ENCODE measurements at regions not wholly inside any gene's neighbourhood (a gene's known extent, or its start where the extent isn't known, plus 50 kb on each side); places are given as distances from the start of the nearest gene placed in this dataset.

- WGBS (ENCODE audit: insufficient coverage, insufficient read length), result no CpG with 5 or more reads among the region's 3 CpGs
- no peaks in the 10 kb centered on the region for H3K27me3 ChIP-seq (ENCODE audit: control insufficient read depth, insufficient read depth, low read length)
- no peaks in the 10 kb centered on the region for H3K36me3 ChIP-seq (ENCODE audit: control insufficient read depth, insufficient read depth, low read length)
- no peak overlapping the region for H3K27ac ChIP-seq (ENCODE audit: low read length)
- H3K4me3 ChIP-seq (ENCODE audit: low read length), result no peak overlapping the region
- no peaks in the 10 kb centered on the region for H3K4me1 ChIP-seq (ENCODE audit: control insufficient read depth, insufficient read depth, low read length)
- no peak for DNase-seq (ENCODE audit: low read depth, low spot score)
- H3K9me3 ChIP-seq (ENCODE audit: control insufficient read depth, insufficient read depth, low read length), result no peaks in the 10 kb centered on the region
Observed at GRCh38 chr1:70840260-70840953, 207.2 kb downstream of the PTGER3 start.

GRCh38 chr1:70842562-70842961 is 205.1 kb downstream of the PTGER3 start:
- no CpG with 5 or more reads among the region's 1 CpG for WGBS (ENCODE audit: insufficient coverage, insufficient read length)
- no peak for DNase-seq (ENCODE audit: low read depth, low spot score)
- Histone ChIP-seq H3K27ac (ENCODE audit: low read length) (no peak overlapping the region), H3K27me3 (ENCODE audit: control insufficient read depth, insufficient read depth, low read length) (no peaks in the 10 kb centered on the region), H3K4me1 (ENCODE audit: control insufficient read depth, insufficient read depth, low read length) (no peaks in the 10 kb centered on the region), H3K9me3 (ENCODE audit: control insufficient read depth, insufficient read depth, low read length) (no peaks in the 10 kb centered on the region), H3K36me3 (ENCODE audit: control insufficient read depth, insufficient read depth, low read length) (no peaks in the 10 kb centered on the region), H3K4me3 (ENCODE audit: low read length) (no peak overlapping the region)

- H3K4me3 ChIP-seq (ENCODE audit: low read length), result no peak overlapping the region
- no peaks in the 10 kb centered on the region for H3K27me3 ChIP-seq (ENCODE audit: control insufficient read depth, insufficient read depth, low read length)
- no peak overlapping the region for H3K27ac ChIP-seq (ENCODE audit: low read length)
- H3K4me1 ChIP-seq (ENCODE audit: control insufficient read depth, insufficient read depth, low read length), result no peaks in the 10 kb centered on the region
- no CpG with 5 or more reads among the region's 1 CpG for WGBS (ENCODE audit: insufficient coverage, insufficient read length)
- no peaks in the 10 kb centered on the region for H3K9me3 ChIP-seq (ENCODE audit: control insufficient read depth, insufficient read depth, low read length)
- no peak for DNase-seq (ENCODE audit: low read depth, low spot score)
- no peaks in the 10 kb centered on the region for H3K36me3 ChIP-seq (ENCODE audit: control insufficient read depth, insufficient read depth, low read length)
Observed at GRCh38 chr1:70843452-70843851, 204.2 kb downstream of the PTGER3 start.

GRCh38 chr1:70847013-70847412 is 200.6 kb downstream of the PTGER3 start:
- DNase-seq (ENCODE audit: low read depth, low spot score), result no peak
- H3K4me1 ChIP-seq (ENCODE audit: control insufficient read depth, insufficient read depth, low read length), result no peaks in the 10 kb centered on the region
- H3K36me3 ChIP-seq (ENCODE audit: control insufficient read depth, insufficient read depth, low read length), result no peaks in the 10 kb centered on the region
- no peaks in the 10 kb centered on the region for H3K9me3 ChIP-seq (ENCODE audit: control insufficient read depth, insufficient read depth, low read length)
- H3K27ac ChIP-seq (ENCODE audit: low read length), result no peak overlapping the region
- no peak overlapping the region for H3K4me3 ChIP-seq (ENCODE audit: low read length)
- no peaks in the 10 kb centered on the region for H3K27me3 ChIP-seq (ENCODE audit: control insufficient read depth, insufficient read depth, low read length)

GRCh38 chr1:70855203-70855602 is 192.4 kb downstream of the PTGER3 start:
- no CpG with 5 or more reads among the region's 5 CpGs for WGBS (ENCODE audit: insufficient coverage, insufficient read length)
- H3K27me3 ChIP-seq (ENCODE audit: control insufficient read depth, insufficient read depth, low read length), result no peaks in the 10 kb centered on the region
- H3K27ac ChIP-seq (ENCODE audit: low read length), result no peak overlapping the region
- H3K4me3 ChIP-seq (ENCODE audit: low read length), result no peak overlapping the region
- no peaks in the 10 kb centered on the region for H3K9me3 ChIP-seq (ENCODE audit: control insufficient read depth, insufficient read depth, low read length)
- H3K4me1 ChIP-seq (ENCODE audit: control insufficient read depth, insufficient read depth, low read length), result no peaks in the 10 kb centered on the region
- no peaks in the 10 kb centered on the region for H3K36me3 ChIP-seq (ENCODE audit: control insufficient read depth, insufficient read depth, low read length)
- no peak for DNase-seq (ENCODE audit: low read depth, low spot score)

GRCh38 chr1:70856201-70856600 is 191.4 kb downstream of the PTGER3 start:
- Histone ChIP-seq H3K27ac (ENCODE audit: low read length) (no peak overlapping the region), H3K9me3 (ENCODE audit: control insufficient read depth, insufficient read depth, low read length) (no peaks in the 10 kb centered on the region), H3K27me3 (ENCODE audit: control insufficient read depth, insufficient read depth, low read length) (no peaks in the 10 kb centered on the region), H3K4me1 (ENCODE audit: control insufficient read depth, insufficient read depth, low read length) (no peaks in the 10 kb centered on the region), H3K4me3 (ENCODE audit: low read length) (no peak overlapping the region), H3K36me3 (ENCODE audit: control insufficient read depth, insufficient read depth, low read length) (no peaks in the 10 kb centered on the region)
- DNase-seq (ENCODE audit: low read depth, low spot score), result no peak
- WGBS (ENCODE audit: insufficient coverage, insufficient read length), result no CpG with 5 or more reads among the region's 2 CpGs

GRCh38 chr1:70863239-70863638 is 184.4 kb downstream of the PTGER3 start:
- Histone ChIP-seq H3K4me1 (ENCODE audit: control insufficient read depth, insufficient read depth, low read length) (no peaks in the 10 kb centered on the region), H3K4me3 (ENCODE audit: low read length) (no peak overlapping the region), H3K27me3 (ENCODE audit: control insufficient read depth, insufficient read depth, low read length) (no peaks in the 10 kb centered on the region), H3K36me3 (ENCODE audit: control insufficient read depth, insufficient read depth, low read length) (no peaks in the 10 kb centered on the region), H3K27ac (ENCODE audit: low read length) (no peak overlapping the region), H3K9me3 (ENCODE audit: control insufficient read depth, insufficient read depth, low read length) (no peaks in the 10 kb centered on the region)
- no peak for DNase-seq (ENCODE audit: low read depth, low spot score)
- WGBS (ENCODE audit: insufficient coverage, insufficient read length), result no CpG with 5 or more reads among the region's 1 CpG

- H3K27ac ChIP-seq (ENCODE audit: low read length), result no peak overlapping the region
- WGBS (ENCODE audit: insufficient coverage, insufficient read length), result no CpG with 5 or more reads among the region's 2 CpGs
- H3K4me3 ChIP-seq (ENCODE audit: low read length), result no peak overlapping the region
- no peaks in the 10 kb centered on the region for H3K36me3 ChIP-seq (ENCODE audit: control insufficient read depth, insufficient read depth, low read length)
- no peaks in the 10 kb centered on the region for H3K4me1 ChIP-seq (ENCODE audit: control insufficient read depth, insufficient read depth, low read length)
- H3K27me3 ChIP-seq (ENCODE audit: control insufficient read depth, insufficient read depth, low read length), result no peaks in the 10 kb centered on the region
- H3K9me3 ChIP-seq (ENCODE audit: control insufficient read depth, insufficient read depth, low read length), result no peaks in the 10 kb centered on the region
- DNase-seq (ENCODE audit: low read depth, low spot score), result no peak
Observed at GRCh38 chr1:70864302-70864701, 183.3 kb downstream of the PTGER3 start.

- H3K27ac ChIP-seq (ENCODE audit: low read length), result no peak overlapping the region
- no peak for DNase-seq (ENCODE audit: low read depth, low spot score)
- H3K4me3 ChIP-seq (ENCODE audit: low read length), result no peak overlapping the region
- H3K9me3 ChIP-seq (ENCODE audit: control insufficient read depth, insufficient read depth, low read length), result peaks cover 1% of the 10 kb centered on the region; the same call in 1 of the 2 replicates
- H3K36me3 ChIP-seq (ENCODE audit: control insufficient read depth, insufficient read depth, low read length), result no peaks in the 10 kb centered on the region
- WGBS (ENCODE audit: insufficient coverage, insufficient read length), result no CpG with 5 or more reads among the region's 4 CpGs
- H3K27me3 ChIP-seq (ENCODE audit: control insufficient read depth, insufficient read depth, low read length), result no peaks in the 10 kb centered on the region
- H3K4me1 ChIP-seq (ENCODE audit: control insufficient read depth, insufficient read depth, low read length), result no peaks in the 10 kb centered on the region
Observed at GRCh38 chr1:70866542-70867264, 180.9 kb downstream of the PTGER3 start.

GRCh38 chr1:70871790-70872189 is 175.8 kb downstream of the PTGER3 start:
- H3K36me3 ChIP-seq (ENCODE audit: control insufficient read depth, insufficient read depth, low read length), result no peaks in the 10 kb centered on the region
- H3K27me3 ChIP-seq (ENCODE audit: control insufficient read depth, insufficient read depth, low read length), result no peaks in the 10 kb centered on the region
- no peaks in the 10 kb centered on the region for H3K4me1 ChIP-seq (ENCODE audit: control insufficient read depth, insufficient read depth, low read length)
- H3K9me3 ChIP-seq (ENCODE audit: control insufficient read depth, insufficient read depth, low read length), result peaks cover 1% of the 10 kb centered on the region; the same call in 1 of the 2 replicates
- DNase-seq (ENCODE audit: low read depth, low spot score), result no peak
- no peak overlapping the region for H3K27ac ChIP-seq (ENCODE audit: low read length)
- no peak overlapping the region for H3K4me3 ChIP-seq (ENCODE audit: low read length)
- WGBS (ENCODE audit: insufficient coverage, insufficient read length), result no CpG with 5 or more reads among the region's 3 CpGs

GRCh38 chr1:70874063-70874462 is 173.6 kb downstream of the PTGER3 start:
- no CpG with 5 or more reads among the region's 2 CpGs for WGBS (ENCODE audit: insufficient coverage, insufficient read length)
- H3K36me3 ChIP-seq (ENCODE audit: control insufficient read depth, insufficient read depth, low read length), result no peaks in the 10 kb centered on the region
- DNase-seq (ENCODE audit: low read depth, low spot score), result no peak
- H3K9me3 ChIP-seq (ENCODE audit: control insufficient read depth, insufficient read depth, low read length), result peaks cover 1% of the 10 kb centered on the region; the same call in 1 of the 2 replicates
- no peaks in the 10 kb centered on the region for H3K27me3 ChIP-seq (ENCODE audit: control insufficient read depth, insufficient read depth, low read length)
- no peak overlapping the region for H3K4me3 ChIP-seq (ENCODE audit: low read length)
- no peaks in the 10 kb centered on the region for H3K4me1 ChIP-seq (ENCODE audit: control insufficient read depth, insufficient read depth, low read length)
- H3K27ac ChIP-seq (ENCODE audit: low read length), result no peak overlapping the region
